ENCODE measurements at regions not wholly inside any gene's neighbourhood (a gene's known extent, or its start where the extent isn't known, plus 50 kb on each side); places are given as distances from the start of the nearest gene placed in this dataset.

- TF ChIP-seq USF2 (IDR thresholded peaks at IDR 0.05; ENCODE audit: low read depth, low read length): no peak
Observed at GRCh38 chr3:86793786-86794185, 197.2 kb downstream of the VGLL3 start (continued).

GRCh38 chr3:86792316-86792715 lies 198.6 kb downstream of the VGLL3 start:
- H2BK5ac ChIP-seq (ENCODE audit: low read depth, low read length, poor library complexity, severe bottlenecking): peak overlapping the region; percentile 52
- no peaks in the 10 kb centered on the region for H4K20me1 ChIP-seq (ENCODE audit: insufficient read depth, low read length)
- H3K79me1 ChIP-seq (ENCODE audit: low read depth in 1 of 2, low read length in 2 of 2): no peaks in the 10 kb centered on the region
- peak overlapping the region; percentile 54; the same call in 2 of the 3 replicates for H2BK15ac ChIP-seq (ENCODE audit: low read depth, low read length)
- H2AK5ac ChIP-seq (ENCODE audit: low read depth, low read length): peak overlapping the region; percentile 10; the same call in 1 of the 2 replicates
- no TSS peak for BruUV-seq (replicated peaks)
- in situ Hi-C loops (cut with MboI; ENCODE audit: low sequenced_read_pairs) (loop anchor here (10.0 kb wide), 1 partner anchor 142 kb away; no protein-coding TSS in a partner anchor), intact Hi-C loops (cut with micrococcal nuclease) (loop anchor here (5.0 kb wide), 1 partner anchor 65 kb away; no protein-coding TSS in a partner anchor), dilution Hi-C loops (cut with HindIII; ENCODE audit: low sequenced_read_pairs, unreplicated experiment) (no loop called here)
- no peak overlapping the region for H3K4me2 ChIP-seq (ENCODE audit: low read depth, low read length)
- peak overlapping the region; percentile 85 for H3K18ac ChIP-seq (ENCODE audit: low read depth, low read length)
- H3K4me3 ChIP-seq (ENCODE audit: insufficient read depth, low read depth, low read length): no peak overlapping the region
- H3K36me3 ChIP-seq (ENCODE audit: control insufficient read depth, insufficient read depth, low read length): no peaks in the 10 kb centered on the region
- H2AFZ ChIP-seq (replicated peaks; ENCODE audit: low read length, poor library complexity): no peak overlapping the region
- no peak overlapping the region for H3K4ac ChIP-seq (ENCODE audit: low read depth, low read length)
- peaks cover 5% of the 10 kb centered on the region; the same call in 1 of the 2 replicates for H3K4me1 ChIP-seq (ENCODE audit: control insufficient read depth, insufficient read depth, low read length)
- POLR2A ChIA-PET (ENCODE audit: unreplicated experiment): no interaction called here
- H2BK20ac ChIP-seq (ENCODE audit: low read depth, low read length): peak overlapping the region; percentile 81
- no peaks in the 10 kb centered on the region for H3K27me3 ChIP-seq (ENCODE audit: control insufficient read depth, insufficient read depth, low read length)
- no peak for ATAC-seq (ENCODE audit: low read depth)
- peak overlapping the region; percentile 38; the same call in 1 of the 2 replicates for H4K91ac ChIP-seq (ENCODE audit: insufficient read depth, low read depth, low read length)
- no peaks in the 10 kb centered on the region for H3K9me1 ChIP-seq (ENCODE audit: insufficient read depth, low read length)
- H4K5ac ChIP-seq (ENCODE audit: low read depth, low read length): no peak overlapping the region; the same call in 1 of the 2 replicates
- CTCF ChIA-PET: no interaction called here
- H3K56ac ChIP-seq (ENCODE audit: extremely low read depth, insufficient read depth, low read length): no peak overlapping the region
- peak overlapping the region; percentile 2; the same call in 1 of the 2 replicates for H3K27ac ChIP-seq (ENCODE audit: insufficient read depth, low read length)
- no peak overlapping the region for H3K9ac ChIP-seq (ENCODE audit: low read depth, low read length)
- peak overlapping the region; percentile 58; the same call in 1 of the 2 replicates for H2BK120ac ChIP-seq (ENCODE audit: low read depth, low read length)
- peak overlapping the region in 1 of 2 experiments; percentile 31; a peak in 3 of 4 replicates for H4K8ac ChIP-seq (ENCODE audit: low read depth in 2 of 2, low read length in 2 of 2)
- no peaks in the 10 kb centered on the region for H3K9me3 ChIP-seq (ENCODE audit: control insufficient read depth, insufficient read depth, low read length)
- peak; percentile 66 for DNase-seq
- H3K14ac ChIP-seq (replicated peaks; ENCODE audit: low read depth, low read length): no peak overlapping the region
- no peak overlapping the region for H2AK9ac ChIP-seq (replicated peaks; ENCODE audit: low read depth, low read length, poor library complexity)
- no peak overlapping the region for H3K23ac ChIP-seq (ENCODE audit: low read depth, low read length)
- TF ChIP-seq SMC3 (IDR thresholded peaks at IDR 0.05; ENCODE audit: low read depth, low read length) (no peak), RFX5 (IDR thresholded peaks at IDR 0.05; ENCODE audit: low read depth, low read length) (no peak), CHD1 (IDR thresholded peaks at IDR 0.05; ENCODE audit: low read depth, low read length) (no peak), USF2 (IDR thresholded peaks at IDR 0.05; ENCODE audit: low read depth, low read length) (no peak), MXI1 (IDR thresholded peaks at IDR 0.05; ENCODE audit: borderline replicate concordance, low read depth, low read length) (no peak), CTCF (conservative IDR thresholded peaks at IDR 0.05; ENCODE audit: low read depth, low read length) (no peak), MAFK (IDR thresholded peaks at IDR 0.05; ENCODE audit: low read depth, low read length) (no peak), CEBPB (IDR thresholded peaks at IDR 0.05; ENCODE audit: low read depth, low read length) (no peak), BHLHE40 (IDR thresholded peaks at IDR 0.05; ENCODE audit: low read depth, low read length) (no peak), FOS (IDR thresholded peaks at IDR 0.05; ENCODE audit: low read depth, low read length) (no peak), ELK1 (IDR thresholded peaks at IDR 0.05; ENCODE audit: borderline replicate concordance, low read depth, low read length) (no peak), MAZ (IDR thresholded peaks at IDR 0.05; ENCODE audit: borderline replicate concordance, low read depth, low read length) (no peak), POLR2A (IDR thresholded peaks at IDR 0.05; ENCODE audit: low read depth, low read length) (no peak)
